Parathyroid adenoma (tissue), 2 donors: ENCODE measurements at regions not wholly inside any gene's neighbourhood (a gene's known extent, or its start where the extent isn't known, plus 50 kb on each side); places are given as distances from the start of the nearest gene placed in this dataset.

ENCODE experiments used
- H2AFZ ChIP-seq: fragments of 300-600 bp; sonication (generic); one replicate; pipeline ENCODE4 v1.7.0; 2017; ENCODE audit warnings: antibody characterized with exemption, mild to moderate bottlenecking
- H3K27ac ChIP-seq: fragments of 300-600 bp; sonication (generic); one replicate; pipeline ENCODE4 v1.7.0; 2017
- H3K27me3 ChIP-seq: fragments of 300-600 bp; sonication (generic); one replicate; pipeline ENCODE4 v1.7.0; 2017; ENCODE audit warnings: low read length; ENCODE audit not compliant: control insufficient read depth, insufficient read depth
- H3K36me3 ChIP-seq: fragments of 300-600 bp; sonication (generic); one replicate; pipeline ENCODE4 v1.7.0; 2017; ENCODE audit warnings: low read length; ENCODE audit not compliant: control insufficient read depth, insufficient read depth
- H3K4me1 ChIP-seq: fragments of 300-600 bp; sonication (generic); one replicate; pipeline ENCODE4 v1.7.0; 2017; ENCODE audit warnings: control low read depth
- H3K4me2 ChIP-seq: fragments of 300-600 bp; sonication (generic); one replicate; pipeline ENCODE4 v1.7.0; 2017; ENCODE audit warnings: low read length
- H3K4me3 ChIP-seq: fragments of 300-600 bp; sonication (generic); one replicate; pipeline ENCODE4 v1.7.0; 2017; ENCODE audit warnings: low read depth, low read length
- H3K79me2 ChIP-seq: fragments of 300-600 bp; sonication (generic); one replicate; pipeline ENCODE4 v1.7.0; 2017; ENCODE audit warnings: control low read depth
- H3K9ac ChIP-seq: fragments of 300-600 bp; sonication (generic); one replicate; pipeline ENCODE4 v1.7.0; 2017; ENCODE audit warnings: mild to moderate bottlenecking
- H3K9me3 ChIP-seq: fragments of 300-600 bp; sonication (generic); one replicate; pipeline ENCODE4 v1.7.0; 2017; ENCODE audit warnings: low read length; ENCODE audit not compliant: control insufficient read depth
- CTCF ChIP-seq: fragments of 300-600 bp; sonication (generic); IDR thresholded peaks from one replicate; pipeline ENCODE4 v1.7.0; 2017; ENCODE audit warnings: antibody characterized with exemption, mild to moderate bottlenecking
- donor health status: primary hyperparathyroidism.

DNA sequence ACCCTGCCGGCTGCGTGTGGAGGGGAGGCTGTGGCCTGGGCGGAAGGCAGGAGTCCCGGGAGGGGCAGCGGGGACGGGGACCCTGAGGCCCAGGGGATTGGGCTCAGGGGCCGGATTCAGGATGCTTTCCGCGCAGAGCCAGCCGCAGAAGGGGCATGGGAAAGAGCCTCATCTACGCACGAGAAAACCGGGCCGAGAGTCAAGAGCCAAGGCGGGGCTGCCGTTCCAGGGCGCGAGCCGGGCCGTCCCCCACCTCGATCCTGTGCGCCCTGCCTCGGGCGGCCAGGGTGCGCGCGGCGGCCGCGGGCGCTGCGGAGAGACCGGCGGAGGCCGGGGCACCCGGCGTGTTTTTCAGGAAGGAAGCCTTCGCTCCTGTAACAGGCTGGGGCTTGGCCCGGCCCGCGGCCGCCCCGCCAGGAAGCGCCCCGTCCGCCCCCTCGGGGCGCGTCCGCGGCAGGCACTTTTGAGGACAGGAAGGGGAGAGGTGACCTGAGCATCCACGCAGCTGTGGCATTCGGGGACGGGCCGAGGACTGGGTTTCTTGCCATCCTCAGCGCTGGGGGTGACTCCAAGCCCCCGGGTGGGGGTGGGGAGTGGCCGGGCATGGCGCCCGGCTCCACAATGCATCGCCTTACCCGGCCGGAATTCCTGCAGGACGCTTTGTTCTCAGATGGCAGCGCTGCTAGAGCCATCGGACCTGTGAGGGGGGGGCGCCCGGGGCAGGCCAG is 62.3 kb upstream of the GATA2 start:
- no peak overlapping the region for H3K4me2 ChIP-seq
- H3K9me3 ChIP-seq = no peaks in the 10 kb centered on the region
- H3K27ac ChIP-seq = peak overlapping the region; percentile 59
- no peak overlapping the region for H2AFZ ChIP-seq
- H3K36me3 ChIP-seq = no peaks in the 10 kb centered on the region
- no peaks in the 10 kb centered on the region for H3K4me1 ChIP-seq
- no peak for TF ChIP-seq CTCF
- no peaks in the 10 kb centered on the region for H3K27me3 ChIP-seq
- no peak overlapping the region for H3K4me3 ChIP-seq
- no peak overlapping the region for H3K9ac ChIP-seq
- H3K79me2 ChIP-seq = no peaks in the 10 kb centered on the region

- Histone ChIP-seq H3K36me3 (no peaks in the 10 kb centered on the region), H3K9me3 (no peaks in the 10 kb centered on the region), H3K27ac (peak overlapping the region; percentile 59), H3K4me2 (no peak overlapping the region), H2AFZ (no peak overlapping the region), H3K4me1 (no peaks in the 10 kb centered on the region), H3K79me2 (no peaks in the 10 kb centered on the region), H3K4me3 (no peak overlapping the region), H3K27me3 (no peaks in the 10 kb centered on the region), H3K9ac (no peak overlapping the region)
- no peak for TF ChIP-seq CTCF
Measured at GRCh38 chr3:128554465-128555097, 61.6 kb upstream of the GATA2 start.

DNA sequence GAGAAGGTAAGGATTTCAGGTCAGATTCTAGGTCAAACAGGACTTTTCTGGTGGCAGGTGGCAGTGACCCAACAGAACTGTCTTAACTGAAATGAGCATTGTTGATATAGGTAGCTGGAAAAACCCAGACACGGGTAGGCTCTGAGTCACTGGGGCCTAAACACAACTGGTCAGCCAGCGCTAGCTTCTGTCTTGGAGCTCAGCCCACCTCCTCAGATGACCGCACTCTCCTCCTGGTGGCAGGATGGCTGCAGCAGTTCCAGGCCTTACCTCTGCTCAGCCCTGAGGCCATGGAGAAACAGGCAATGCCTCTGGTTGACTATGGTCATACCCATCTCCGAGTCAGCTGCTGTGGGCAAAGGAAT is 61.1 kb upstream of the GATA2 start:
- H3K27ac ChIP-seq = no peak overlapping the region
- H3K79me2 ChIP-seq = no peaks in the 10 kb centered on the region
- H3K4me2 ChIP-seq = no peak overlapping the region
- H3K27me3 ChIP-seq = no peaks in the 10 kb centered on the region
- TF ChIP-seq CTCF = no peak
- no peaks in the 10 kb centered on the region for H3K9me3 ChIP-seq
- no peaks in the 10 kb centered on the region for H3K4me1 ChIP-seq
- H3K4me3 ChIP-seq = no peak overlapping the region
- no peak overlapping the region for H3K9ac ChIP-seq
- H3K36me3 ChIP-seq = no peaks in the 10 kb centered on the region
- H2AFZ ChIP-seq = no peak overlapping the region

- Histone ChIP-seq H3K4me2 (no peak overlapping the region), H3K79me2 (no peaks in the 10 kb centered on the region), H2AFZ (no peak overlapping the region), H3K9me3 (no peaks in the 10 kb centered on the region), H3K27me3 (no peaks in the 10 kb centered on the region), H3K36me3 (no peaks in the 10 kb centered on the region), H3K4me1 (no peaks in the 10 kb centered on the region), H3K4me3 (no peak overlapping the region), H3K27ac (no peak overlapping the region), H3K9ac (no peak overlapping the region)
- no peak for TF ChIP-seq CTCF
Measured at GRCh38 chr3:128553560-128553959, 60.6 kb upstream of the GATA2 start.

DNA sequence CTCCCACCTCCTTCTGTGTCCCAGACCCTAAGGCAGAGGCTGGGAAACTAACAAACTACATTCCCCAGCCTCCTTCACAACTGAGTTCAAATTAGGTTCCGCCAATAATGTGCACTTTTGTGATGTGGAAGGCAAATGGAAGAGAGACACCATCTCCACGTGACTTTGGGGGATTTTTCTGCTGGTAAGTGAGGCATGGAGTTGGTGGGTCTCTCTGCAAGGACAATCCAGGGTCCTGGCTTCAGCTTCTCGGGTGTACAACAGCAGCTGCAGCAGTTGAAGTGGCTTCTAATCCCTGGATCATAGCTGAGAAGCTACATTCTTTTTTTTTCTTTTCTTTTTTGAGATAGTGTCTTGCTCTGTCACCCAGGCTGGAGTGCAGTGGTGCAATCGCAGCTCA is 58.9 kb upstream of the GATA2 start:
- Histone ChIP-seq H3K9ac (no peak overlapping the region), H3K27me3 (no peaks in the 10 kb centered on the region), H3K27ac (no peak overlapping the region), H3K4me3 (no peak overlapping the region), H3K36me3 (no peaks in the 10 kb centered on the region), H3K4me2 (no peak overlapping the region), H3K9me3 (no peaks in the 10 kb centered on the region), H3K4me1 (no peaks in the 10 kb centered on the region), H2AFZ (no peak overlapping the region), H3K79me2 (no peaks in the 10 kb centered on the region)
- no peak for TF ChIP-seq CTCF
